ENCODE measurements at regions not wholly inside any gene's neighbourhood (a gene's known extent, or its start where the extent isn't known, plus 50 kb on each side); places are given as distances from the start of the nearest gene placed in this dataset.

DNA sequence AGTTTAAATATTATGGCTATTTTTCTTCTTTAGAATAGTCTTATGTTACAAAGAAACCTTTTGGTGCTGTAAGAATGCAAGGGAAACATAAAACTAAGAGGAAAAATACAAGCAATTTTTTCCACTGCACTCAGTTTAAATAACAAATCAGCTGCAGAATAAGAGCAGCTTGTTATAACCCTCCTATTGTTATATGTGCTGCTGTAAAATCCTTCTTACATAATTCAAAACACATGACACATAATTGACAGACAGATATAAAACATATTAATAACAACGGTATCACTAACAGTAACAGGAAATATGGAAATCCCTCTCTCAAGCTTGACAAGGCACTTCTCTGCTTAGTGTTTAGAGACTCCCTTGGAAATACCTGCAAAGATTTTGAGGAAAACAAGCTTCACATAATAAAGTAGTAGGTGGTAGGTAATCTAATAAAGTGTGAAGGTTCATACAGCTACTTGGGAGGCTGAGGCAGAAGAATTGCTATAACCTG is 385.3 kb upstream of the HS3ST1 start:
- TF ChIP-seq EP300 (IDR thresholded peaks at IDR 0.05) (no peak), CTCF (IDR thresholded peaks at IDR 0.05) (no peak)

Data from sigmoid colon (tissue), 4 donors.